ENCODE measurements at regions not wholly inside any gene's neighbourhood (a gene's known extent, or its start where the extent isn't known, plus 50 kb on each side); places are given as distances from the start of the nearest gene placed in this dataset.

DNA sequence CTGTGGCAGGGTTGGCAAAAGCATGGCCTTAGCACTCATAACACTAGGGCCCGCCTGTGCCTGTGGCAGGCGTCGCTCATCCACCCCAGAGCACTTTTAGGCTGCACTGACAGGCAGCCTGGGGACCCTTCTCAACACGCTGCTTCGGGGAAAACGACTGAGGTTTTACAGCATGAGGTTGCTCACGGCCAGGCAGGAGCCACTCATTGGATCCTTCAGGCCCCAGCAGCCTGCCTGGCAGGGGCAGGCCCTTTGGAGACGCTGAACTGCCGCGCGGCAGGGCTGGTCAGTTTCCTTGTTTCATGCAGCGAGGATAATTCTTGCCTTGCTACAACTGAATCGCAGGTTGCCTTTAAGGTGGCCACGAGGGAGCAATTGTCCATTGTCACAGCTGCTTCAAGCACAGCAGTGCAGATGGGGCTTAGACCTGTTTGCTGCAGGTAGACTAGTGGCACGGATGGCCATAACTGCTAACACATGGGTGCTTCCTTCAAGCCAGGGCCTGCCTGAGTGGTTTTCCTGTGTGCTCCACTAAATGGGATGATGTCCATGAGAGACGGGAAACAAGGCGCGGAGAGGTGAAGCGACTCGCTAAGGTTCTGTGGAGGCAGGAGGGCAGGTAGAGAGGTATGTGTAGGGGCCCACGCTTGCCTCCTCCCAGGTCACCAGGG is 49.9 kb upstream of the HS6ST1 start:
- Histone ChIP-seq H3K9me3 (ENCODE audit: control insufficient read depth, low read length) (no peaks in the 10 kb centered on the region), H3K4me3 (ENCODE audit: insufficient read depth, low read depth, low read length, poor library complexity, severe bottlenecking) (no peak overlapping the region), H3K36me3 (ENCODE audit: control insufficient read depth, insufficient read depth, low read length) (no peaks in the 10 kb centered on the region), H3K27me3 (replicated peaks; ENCODE audit: control insufficient read depth, insufficient read depth, low read length, poor library complexity, severe bottlenecking) (no peaks in the 10 kb centered on the region), H3K27ac (ENCODE audit: insufficient read depth, low read length, poor library complexity, severe bottlenecking) (no peak overlapping the region), H3K4me1 (ENCODE audit: control insufficient read depth, insufficient read depth, low read length, poor library complexity, severe bottlenecking) (no peaks in the 10 kb centered on the region)
- DNase-seq = no peak

- no peak for DNase-seq
- Histone ChIP-seq H3K36me3 (ENCODE audit: control insufficient read depth, insufficient read depth, low read length) (no peaks in the 10 kb centered on the region), H3K4me1 (ENCODE audit: control insufficient read depth, insufficient read depth, low read length, poor library complexity, severe bottlenecking) (no peaks in the 10 kb centered on the region), H3K9me3 (ENCODE audit: control insufficient read depth, low read length) (no peaks in the 10 kb centered on the region), H3K4me3 (ENCODE audit: insufficient read depth, low read depth, low read length, poor library complexity, severe bottlenecking) (no peak overlapping the region), H3K27ac (ENCODE audit: insufficient read depth, low read length, poor library complexity, severe bottlenecking) (no peak overlapping the region), H3K27me3 (replicated peaks; ENCODE audit: control insufficient read depth, insufficient read depth, low read length, poor library complexity, severe bottlenecking) (no peaks in the 10 kb centered on the region)
Measured at GRCh38 chr2:128369108-128369555, 50.5 kb upstream of the HS6ST1 start.

DNA sequence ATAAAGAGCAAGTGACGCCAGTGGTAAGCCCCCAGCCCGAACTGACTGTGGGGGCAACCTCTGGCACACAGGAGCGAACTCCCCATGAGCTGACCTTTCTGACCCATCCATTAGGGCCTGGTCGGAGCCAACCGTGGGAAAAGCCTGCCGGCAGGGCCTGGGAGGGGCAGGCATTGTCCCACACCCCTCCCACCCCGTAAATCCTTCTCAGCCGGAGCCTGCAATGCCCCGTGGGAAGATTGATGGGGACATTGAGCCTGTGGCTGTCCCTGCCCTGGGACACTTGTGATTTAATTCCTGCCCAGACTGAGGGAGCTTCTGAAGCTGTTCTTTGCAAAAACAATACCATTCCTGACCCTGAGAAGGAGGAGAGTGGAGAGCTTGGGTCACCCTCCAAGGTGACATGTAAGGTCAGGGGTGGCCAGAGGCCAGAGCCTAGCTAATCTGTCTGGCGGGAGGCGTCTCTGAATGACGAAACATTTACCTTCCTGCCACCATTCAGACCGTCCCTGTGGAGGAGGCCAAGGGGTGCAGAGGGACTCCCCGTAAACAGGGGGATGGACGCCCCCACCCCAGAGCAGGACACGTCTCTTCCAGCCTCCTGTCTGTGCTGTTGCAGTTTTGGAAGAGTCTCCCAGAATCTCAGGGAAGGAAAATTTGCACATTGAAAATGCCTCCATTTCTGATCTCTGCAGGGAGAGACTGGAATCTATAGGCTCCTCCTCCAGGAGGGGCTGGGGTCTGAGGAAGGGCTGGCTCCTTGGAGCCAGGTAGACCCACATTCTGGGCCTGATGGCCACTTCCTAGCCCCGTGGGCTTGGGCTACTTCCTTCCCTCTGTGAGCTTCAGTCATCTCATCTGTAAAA is 51.2 kb upstream of the HS6ST1 start:
- Histone ChIP-seq H3K36me3 (ENCODE audit: control insufficient read depth, insufficient read depth, low read length) (no peaks in the 10 kb centered on the region), H3K27ac (ENCODE audit: insufficient read depth, low read length, poor library complexity, severe bottlenecking) (no peak overlapping the region), H3K9me3 (ENCODE audit: control insufficient read depth, low read length) (no peaks in the 10 kb centered on the region), H3K4me1 (ENCODE audit: control insufficient read depth, insufficient read depth, low read length, poor library complexity, severe bottlenecking) (no peaks in the 10 kb centered on the region), H3K27me3 (replicated peaks; ENCODE audit: control insufficient read depth, insufficient read depth, low read length, poor library complexity, severe bottlenecking) (no peaks in the 10 kb centered on the region), H3K4me3 (ENCODE audit: insufficient read depth, low read depth, low read length, poor library complexity, severe bottlenecking) (no peak overlapping the region)
- DNase-seq = no peak

DNA sequence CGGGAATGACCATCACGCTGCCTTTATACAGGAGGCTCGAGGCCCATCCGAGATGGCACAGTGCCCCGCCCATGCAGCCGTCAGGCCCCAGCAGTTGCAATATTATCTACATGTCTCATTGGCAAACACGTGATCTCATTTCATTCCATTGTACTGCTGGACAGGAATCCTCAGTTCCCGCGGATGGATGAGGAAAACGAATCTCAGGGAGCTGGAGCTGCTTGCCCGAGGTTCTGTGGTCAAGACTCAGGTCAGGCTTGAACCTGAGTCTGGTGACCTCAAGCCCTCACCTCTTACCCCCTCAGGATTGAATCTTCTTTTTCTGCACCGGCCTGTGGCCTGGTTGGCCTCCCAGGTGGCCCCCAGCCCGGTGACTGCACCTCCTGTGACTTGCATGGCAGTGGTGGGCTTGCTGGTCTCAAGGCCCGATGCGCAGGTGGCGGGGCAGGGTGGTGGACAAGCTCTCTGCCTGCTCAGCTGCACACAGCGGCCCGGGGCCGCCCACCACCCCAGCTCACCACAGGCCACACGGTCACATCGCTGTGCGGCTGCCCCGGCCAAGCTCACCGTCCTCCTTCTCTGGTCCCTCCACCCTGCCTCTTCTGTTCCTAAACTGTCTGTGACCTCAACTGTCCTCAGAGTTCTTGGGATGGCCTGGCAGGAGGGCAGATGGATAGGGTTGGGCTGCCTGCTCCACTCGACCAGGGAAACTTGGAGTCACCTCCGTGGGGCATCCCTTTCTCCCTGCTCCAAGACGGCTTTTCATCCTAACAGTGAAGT is 52.0 kb upstream of the HS6ST1 start:
- H3K27ac ChIP-seq (ENCODE audit: insufficient read depth, low read length, poor library complexity, severe bottlenecking) = no peak overlapping the region
- no peaks in the 10 kb centered on the region for H3K36me3 ChIP-seq (ENCODE audit: control insufficient read depth, insufficient read depth, low read length)
- no peaks in the 10 kb centered on the region for H3K27me3 ChIP-seq (replicated peaks; ENCODE audit: control insufficient read depth, insufficient read depth, low read length, poor library complexity, severe bottlenecking)
- no peaks in the 10 kb centered on the region for H3K9me3 ChIP-seq (ENCODE audit: control insufficient read depth, low read length)
- DNase-seq = no peak
- no peak overlapping the region for H3K4me3 ChIP-seq (ENCODE audit: insufficient read depth, low read depth, low read length, poor library complexity, severe bottlenecking)
- no peaks in the 10 kb centered on the region for H3K4me1 ChIP-seq (ENCODE audit: control insufficient read depth, insufficient read depth, low read length, poor library complexity, severe bottlenecking)

DNA sequence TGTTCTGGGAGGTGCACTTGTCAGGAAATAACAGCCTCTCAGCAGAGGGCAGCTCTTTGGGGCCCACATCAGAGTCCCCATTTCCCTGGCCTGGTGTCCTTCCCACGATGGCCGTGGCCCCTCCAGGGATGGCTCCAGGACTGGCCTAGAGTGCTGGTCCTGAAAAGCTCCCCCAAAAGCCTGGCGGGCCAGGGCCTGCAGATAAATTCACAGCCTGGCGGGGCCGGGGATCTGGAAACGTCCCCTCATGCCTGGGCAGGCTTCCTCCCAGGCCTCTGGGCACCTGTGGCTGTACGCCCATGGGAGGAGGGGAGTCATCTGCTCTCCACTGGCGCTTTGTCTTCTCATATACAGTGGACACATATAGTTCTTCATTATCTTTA is 52.6 kb upstream of the HS6ST1 start:
- no peak for DNase-seq
- Histone ChIP-seq H3K36me3 (ENCODE audit: control insufficient read depth, insufficient read depth, low read length) (no peaks in the 10 kb centered on the region), H3K4me1 (ENCODE audit: control insufficient read depth, insufficient read depth, low read length, poor library complexity, severe bottlenecking) (no peaks in the 10 kb centered on the region), H3K27ac (ENCODE audit: insufficient read depth, low read length, poor library complexity, severe bottlenecking) (no peak overlapping the region), H3K4me3 (ENCODE audit: insufficient read depth, low read depth, low read length, poor library complexity, severe bottlenecking) (no peak overlapping the region), H3K9me3 (ENCODE audit: control insufficient read depth, low read length) (no peaks in the 10 kb centered on the region), H3K27me3 (replicated peaks; ENCODE audit: control insufficient read depth, insufficient read depth, low read length, poor library complexity, severe bottlenecking) (no peaks in the 10 kb centered on the region)

DNA sequence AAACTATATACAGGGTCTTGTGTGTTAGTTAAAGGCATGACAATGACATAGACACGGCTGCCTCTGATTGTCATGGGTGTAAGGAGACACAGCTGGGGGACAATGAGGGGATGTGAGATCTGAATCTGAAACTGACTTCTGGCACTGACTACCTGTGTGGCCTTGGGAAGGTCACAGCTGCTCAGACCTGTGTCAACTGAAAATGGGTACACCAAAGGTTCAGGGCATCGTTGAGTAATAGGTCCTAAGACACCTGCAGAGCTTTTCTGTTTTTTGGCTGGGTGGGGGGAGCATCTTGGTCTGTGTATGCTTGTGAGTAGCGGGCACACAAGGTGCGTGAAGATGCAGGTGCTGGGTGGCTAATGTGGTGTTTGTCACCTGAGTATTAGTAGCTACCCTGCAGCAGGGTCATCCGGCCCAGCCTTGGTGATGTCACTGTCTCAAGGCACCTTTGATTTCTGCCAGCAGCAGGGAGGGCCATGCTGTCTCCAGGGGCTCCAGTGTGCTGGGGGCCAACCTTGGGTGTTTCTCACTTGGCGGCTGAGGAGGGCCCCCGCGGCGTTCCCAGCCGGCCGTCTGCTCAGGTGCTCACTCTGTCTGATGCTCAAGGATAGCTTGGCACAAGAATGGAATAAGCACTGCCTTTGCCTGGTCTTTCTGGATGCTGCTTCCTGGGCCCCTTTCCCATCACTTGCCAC is 53.1 kb upstream of the HS6ST1 start:
- Histone ChIP-seq H3K4me3 (ENCODE audit: insufficient read depth, low read depth, low read length, poor library complexity, severe bottlenecking) (no peak overlapping the region), H3K27me3 (replicated peaks; ENCODE audit: control insufficient read depth, insufficient read depth, low read length, poor library complexity, severe bottlenecking) (no peaks in the 10 kb centered on the region), H3K4me1 (ENCODE audit: control insufficient read depth, insufficient read depth, low read length, poor library complexity, severe bottlenecking) (no peaks in the 10 kb centered on the region), H3K27ac (ENCODE audit: insufficient read depth, low read length, poor library complexity, severe bottlenecking) (no peak overlapping the region), H3K36me3 (ENCODE audit: control insufficient read depth, insufficient read depth, low read length) (no peaks in the 10 kb centered on the region), H3K9me3 (ENCODE audit: control insufficient read depth, low read length) (no peaks in the 10 kb centered on the region)
- DNase-seq = no peak

DNA sequence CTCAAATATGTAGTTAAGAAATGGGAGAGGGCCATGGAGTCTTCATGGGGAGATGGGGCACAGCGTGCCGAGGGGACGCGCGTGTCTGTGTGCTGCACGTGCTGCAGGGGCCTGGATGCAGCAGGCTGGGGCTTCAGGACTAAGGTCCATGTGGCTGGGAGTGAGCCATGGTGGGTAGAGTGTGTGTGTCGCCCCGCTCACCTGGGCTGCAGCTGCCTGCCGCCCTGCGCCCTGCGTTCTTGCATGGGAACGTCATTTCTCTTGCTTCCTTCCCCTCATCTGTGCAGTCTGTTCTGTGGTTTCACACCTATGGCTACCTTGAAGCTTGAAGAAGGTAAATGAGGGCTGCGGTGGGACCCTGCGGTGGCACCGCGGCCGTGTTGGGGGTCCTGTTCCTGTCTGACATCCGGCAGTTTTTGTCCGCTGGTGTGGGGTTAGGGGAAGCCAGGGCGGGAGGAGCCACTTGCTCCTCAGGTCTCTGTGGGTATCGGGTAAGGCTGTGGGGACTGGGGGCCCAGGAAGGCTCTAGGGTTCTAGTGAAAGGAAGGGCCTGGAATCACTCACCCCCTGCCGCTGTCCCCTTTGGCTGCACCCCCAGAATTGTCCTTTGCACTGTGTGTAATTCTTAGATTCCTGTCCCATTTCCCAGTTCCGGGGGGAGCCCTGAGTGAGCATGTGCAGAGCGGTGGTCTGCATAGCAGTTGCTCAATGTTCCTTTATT is 54.1 kb upstream of the HS6ST1 start:
- DNase-seq = peak in 1 of 3 donors; percentile 11
- H3K4me1 ChIP-seq (ENCODE audit: control insufficient read depth, insufficient read depth, low read length, poor library complexity, severe bottlenecking) = no peaks in the 10 kb centered on the region
- no peaks in the 10 kb centered on the region for H3K27me3 ChIP-seq (replicated peaks; ENCODE audit: control insufficient read depth, insufficient read depth, low read length, poor library complexity, severe bottlenecking)
- H3K4me3 ChIP-seq (ENCODE audit: insufficient read depth, low read depth, low read length, poor library complexity, severe bottlenecking) = no peak overlapping the region
- H3K27ac ChIP-seq (ENCODE audit: insufficient read depth, low read length, poor library complexity, severe bottlenecking) = no peak overlapping the region
- no peaks in the 10 kb centered on the region for H3K9me3 ChIP-seq (ENCODE audit: control insufficient read depth, low read length)
- no peaks in the 10 kb centered on the region for H3K36me3 ChIP-seq (ENCODE audit: control insufficient read depth, insufficient read depth, low read length)

DNA sequence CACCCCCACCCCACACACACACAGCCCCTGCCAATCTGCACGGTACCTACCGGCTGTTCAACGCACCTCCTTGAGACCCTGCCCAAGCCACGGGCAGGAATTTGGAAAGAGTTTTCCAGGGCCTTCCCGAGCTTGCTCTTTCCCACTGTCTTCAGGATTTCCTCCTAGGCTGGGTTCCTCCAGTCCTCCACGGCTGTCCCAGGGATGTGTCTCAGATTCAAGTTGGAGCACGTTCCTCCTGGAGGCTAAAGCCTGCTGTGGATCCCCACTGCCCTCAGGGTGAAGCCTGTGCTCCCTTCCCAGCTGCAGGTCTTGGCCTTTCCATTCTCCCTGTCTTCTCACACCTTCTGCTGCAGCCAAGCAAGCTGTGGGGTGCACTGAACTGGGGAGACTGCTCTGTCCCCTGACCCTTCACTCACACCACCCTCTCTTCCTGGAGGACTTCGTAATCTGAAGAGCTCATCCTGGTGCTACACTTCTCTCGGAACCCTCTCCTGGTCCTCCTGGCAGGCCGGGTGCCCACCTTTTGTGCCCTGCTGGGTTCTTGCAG is 54.9 kb upstream of the HS6ST1 start:
- Histone ChIP-seq H3K27ac (ENCODE audit: insufficient read depth, low read length, poor library complexity, severe bottlenecking) (no peak overlapping the region), H3K36me3 (ENCODE audit: control insufficient read depth, insufficient read depth, low read length) (no peaks in the 10 kb centered on the region), H3K4me1 (ENCODE audit: control insufficient read depth, insufficient read depth, low read length, poor library complexity, severe bottlenecking) (no peaks in the 10 kb centered on the region), H3K27me3 (replicated peaks; ENCODE audit: control insufficient read depth, insufficient read depth, low read length, poor library complexity, severe bottlenecking) (no peaks in the 10 kb centered on the region), H3K9me3 (ENCODE audit: control insufficient read depth, low read length) (no peaks in the 10 kb centered on the region), H3K4me3 (ENCODE audit: insufficient read depth, low read depth, low read length, poor library complexity, severe bottlenecking) (no peak overlapping the region)
- no peak for DNase-seq
